Ovary (tissue), 3 donors: ENCODE measurements at regions not wholly inside any gene's neighbourhood (a gene's known extent, or its start where the extent isn't known, plus 50 kb on each side); places are given as distances from the start of the nearest gene placed in this dataset.

Experiments used
- EP300 ChIP-seq: sonication (generic); formaldehyde crosslinking; IDR thresholded peaks from one replicate; pipeline ENCODE4 v1.6.1; 2017; ENCODE audit warnings: antibody characterized with exemption
- TF ChIP-seq, protein P1 (sequence below), 3 donors: fragments of 450-650 bp in 2 of 3; fragments of 200-600 bp in 1 of 3; IDR thresholded peaks; one replicate each; pipeline versions ENCODE4 v1.5.1 to v1.8.0; 2016 to 2022; ENCODE audit warnings: antibody characterized with exemption in 3 of 3, mild to moderate bottlenecking in 1 of 3
- donor health status: DM: no; HTN: no; CAD: no.

DNA sequence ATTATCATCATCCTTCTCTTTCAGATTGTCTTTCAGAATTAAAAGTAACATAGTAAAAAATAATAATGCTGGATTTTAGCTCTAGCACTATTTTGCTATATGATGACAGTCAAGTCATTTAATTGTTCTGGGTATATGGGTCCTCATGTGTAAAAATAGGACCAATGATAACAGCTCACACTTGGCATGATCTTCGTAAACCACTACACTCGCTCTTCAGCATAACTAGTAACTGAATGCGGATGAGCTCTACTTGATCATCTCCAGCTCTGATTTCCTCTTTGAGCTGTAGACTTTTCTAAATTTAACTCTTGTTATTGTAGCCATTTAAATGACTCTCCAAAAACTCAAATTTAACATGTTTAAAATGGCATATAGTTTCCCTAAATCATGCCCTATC lies 831.8 kb upstream of the HS3ST1 start:
- TF ChIP-seq EP300 = no peak
- TF ChIP-seq, protein P1, sequence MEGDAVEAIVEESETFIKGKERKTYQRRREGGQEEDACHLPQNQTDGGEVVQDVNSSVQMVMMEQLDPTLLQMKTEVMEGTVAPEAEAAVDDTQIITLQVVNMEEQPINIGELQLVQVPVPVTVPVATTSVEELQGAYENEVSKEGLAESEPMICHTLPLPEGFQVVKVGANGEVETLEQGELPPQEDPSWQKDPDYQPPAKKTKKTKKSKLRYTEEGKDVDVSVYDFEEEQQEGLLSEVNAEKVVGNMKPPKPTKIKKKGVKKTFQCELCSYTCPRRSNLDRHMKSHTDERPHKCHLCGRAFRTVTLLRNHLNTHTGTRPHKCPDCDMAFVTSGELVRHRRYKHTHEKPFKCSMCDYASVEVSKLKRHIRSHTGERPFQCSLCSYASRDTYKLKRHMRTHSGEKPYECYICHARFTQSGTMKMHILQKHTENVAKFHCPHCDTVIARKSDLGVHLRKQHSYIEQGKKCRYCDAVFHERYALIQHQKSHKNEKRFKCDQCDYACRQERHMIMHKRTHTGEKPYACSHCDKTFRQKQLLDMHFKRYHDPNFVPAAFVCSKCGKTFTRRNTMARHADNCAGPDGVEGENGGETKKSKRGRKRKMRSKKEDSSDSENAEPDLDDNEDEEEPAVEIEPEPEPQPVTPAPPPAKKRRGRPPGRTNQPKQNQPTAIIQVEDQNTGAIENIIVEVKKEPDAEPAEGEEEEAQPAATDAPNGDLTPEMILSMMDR (IDR thresholded peaks at IDR 0.05) = no peak
